ENCODE measurements at regions not wholly inside any gene's neighbourhood (a gene's known extent, or its start where the extent isn't known, plus 50 kb on each side); places are given as distances from the start of the nearest gene placed in this dataset.

- TF ChIP-seq, protein P1, sequence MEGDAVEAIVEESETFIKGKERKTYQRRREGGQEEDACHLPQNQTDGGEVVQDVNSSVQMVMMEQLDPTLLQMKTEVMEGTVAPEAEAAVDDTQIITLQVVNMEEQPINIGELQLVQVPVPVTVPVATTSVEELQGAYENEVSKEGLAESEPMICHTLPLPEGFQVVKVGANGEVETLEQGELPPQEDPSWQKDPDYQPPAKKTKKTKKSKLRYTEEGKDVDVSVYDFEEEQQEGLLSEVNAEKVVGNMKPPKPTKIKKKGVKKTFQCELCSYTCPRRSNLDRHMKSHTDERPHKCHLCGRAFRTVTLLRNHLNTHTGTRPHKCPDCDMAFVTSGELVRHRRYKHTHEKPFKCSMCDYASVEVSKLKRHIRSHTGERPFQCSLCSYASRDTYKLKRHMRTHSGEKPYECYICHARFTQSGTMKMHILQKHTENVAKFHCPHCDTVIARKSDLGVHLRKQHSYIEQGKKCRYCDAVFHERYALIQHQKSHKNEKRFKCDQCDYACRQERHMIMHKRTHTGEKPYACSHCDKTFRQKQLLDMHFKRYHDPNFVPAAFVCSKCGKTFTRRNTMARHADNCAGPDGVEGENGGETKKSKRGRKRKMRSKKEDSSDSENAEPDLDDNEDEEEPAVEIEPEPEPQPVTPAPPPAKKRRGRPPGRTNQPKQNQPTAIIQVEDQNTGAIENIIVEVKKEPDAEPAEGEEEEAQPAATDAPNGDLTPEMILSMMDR (IDR thresholded peaks at IDR 0.05): no peak
Observed at GRCh38 chr13:109389456-109389855, 396.9 kb downstream of the IRS2 start (continued).

GRCh38 chr13:109387471-109387870 lies 398.9 kb downstream of the IRS2 start:
- Mint-ChIP-seq H3K27me3 (ENCODE audit: low read depth) (no peaks in the 10 kb centered on the region), H3K9me3 (no peaks in the 10 kb centered on the region), H3K27ac (no peak overlapping the region), H3K4me1 (peaks cover 8% of the 10 kb centered on the region), H3K4me3 (no peak overlapping the region), H3K36me3 (no peaks in the 10 kb centered on the region)
- ATAC-seq (no peak), DNase-seq (ENCODE audit: low spot score) (no peak)
- POLR2A ChIA-PET: no interaction called here
- TF ChIP-seq ZBTB21 (CRISPR knock-in tag; IDR thresholded peaks at IDR 0.05; ENCODE audit: borderline replicate concordance): no peak
- TF ChIP-seq ZNF317 (CRISPR knock-in tag; IDR thresholded peaks at IDR 0.05; ENCODE audit: borderline replicate concordance, low read depth): no peak
- TF ChIP-seq ESRRA (CRISPR knock-in tag; IDR thresholded peaks at IDR 0.05; ENCODE audit: borderline replicate concordance): no peak
- TF ChIP-seq ETV6 (CRISPR knock-in tag; IDR thresholded peaks at IDR 0.05): no peak
- no peak for TF ChIP-seq OVOL2 (CRISPR knock-in tag; IDR thresholded peaks at IDR 0.05; ENCODE audit: borderline replicate concordance)
- TF ChIP-seq NR2C2 (CRISPR knock-in tag; IDR thresholded peaks at IDR 0.05): no peak
- no peak for TF ChIP-seq ZNF121 (CRISPR knock-in tag; IDR thresholded peaks at IDR 0.05)
- no peak for TF ChIP-seq ZNF671 (CRISPR knock-in tag; IDR thresholded peaks at IDR 0.05)
- TF ChIP-seq, protein P2, sequence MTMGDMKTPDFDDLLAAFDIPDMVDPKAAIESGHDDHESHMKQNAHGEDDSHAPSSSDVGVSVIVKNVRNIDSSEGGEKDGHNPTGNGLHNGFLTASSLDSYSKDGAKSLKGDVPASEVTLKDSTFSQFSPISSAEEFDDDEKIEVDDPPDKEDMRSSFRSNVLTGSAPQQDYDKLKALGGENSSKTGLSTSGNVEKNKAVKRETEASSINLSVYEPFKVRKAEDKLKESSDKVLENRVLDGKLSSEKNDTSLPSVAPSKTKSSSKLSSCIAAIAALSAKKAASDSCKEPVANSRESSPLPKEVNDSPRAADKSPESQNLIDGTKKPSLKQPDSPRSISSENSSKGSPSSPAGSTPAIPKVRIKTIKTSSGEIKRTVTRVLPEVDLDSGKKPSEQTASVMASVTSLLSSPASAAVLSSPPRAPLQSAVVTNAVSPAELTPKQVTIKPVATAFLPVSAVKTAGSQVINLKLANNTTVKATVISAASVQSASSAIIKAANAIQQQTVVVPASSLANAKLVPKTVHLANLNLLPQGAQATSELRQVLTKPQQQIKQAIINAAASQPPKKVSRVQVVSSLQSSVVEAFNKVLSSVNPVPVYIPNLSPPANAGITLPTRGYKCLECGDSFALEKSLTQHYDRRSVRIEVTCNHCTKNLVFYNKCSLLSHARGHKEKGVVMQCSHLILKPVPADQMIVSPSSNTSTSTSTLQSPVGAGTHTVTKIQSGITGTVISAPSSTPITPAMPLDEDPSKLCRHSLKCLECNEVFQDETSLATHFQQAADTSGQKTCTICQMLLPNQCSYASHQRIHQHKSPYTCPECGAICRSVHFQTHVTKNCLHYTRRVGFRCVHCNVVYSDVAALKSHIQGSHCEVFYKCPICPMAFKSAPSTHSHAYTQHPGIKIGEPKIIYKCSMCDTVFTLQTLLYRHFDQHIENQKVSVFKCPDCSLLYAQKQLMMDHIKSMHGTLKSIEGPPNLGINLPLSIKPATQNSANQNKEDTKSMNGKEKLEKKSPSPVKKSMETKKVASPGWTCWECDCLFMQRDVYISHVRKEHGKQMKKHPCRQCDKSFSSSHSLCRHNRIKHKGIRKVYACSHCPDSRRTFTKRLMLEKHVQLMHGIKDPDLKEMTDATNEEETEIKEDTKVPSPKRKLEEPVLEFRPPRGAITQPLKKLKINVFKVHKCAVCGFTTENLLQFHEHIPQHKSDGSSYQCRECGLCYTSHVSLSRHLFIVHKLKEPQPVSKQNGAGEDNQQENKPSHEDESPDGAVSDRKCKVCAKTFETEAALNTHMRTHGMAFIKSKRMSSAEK (CRISPR knock-in tag; IDR thresholded peaks at IDR 0.05; ENCODE audit: borderline replicate concordance): no peak
- TF ChIP-seq JUN (CRISPR knock-in tag; IDR thresholded peaks at IDR 0.05): no peak
- no peak for TF ChIP-seq ARID4B (CRISPR knock-in tag; IDR thresholded peaks at IDR 0.05; ENCODE audit: borderline replicate concordance)
- TF ChIP-seq ATF3 (CRISPR knock-in tag; conservative IDR thresholded peaks at IDR 0.05): no peak
- TF ChIP-seq FOXK1 (CRISPR knock-in tag; IDR thresholded peaks at IDR 0.05): no peak
- TF ChIP-seq HMGA2 (CRISPR knock-in tag; IDR thresholded peaks at IDR 0.05): no peak
- no peak for TF ChIP-seq USF1 (CRISPR knock-in tag; IDR thresholded peaks at IDR 0.05)
- no peak for TF ChIP-seq NFATC4 (CRISPR knock-in tag; IDR thresholded peaks at IDR 0.05)
- TF ChIP-seq ZNF281 (CRISPR knock-in tag; IDR thresholded peaks at IDR 0.05): no peak
- no peak for TF ChIP-seq NFE2L1 (CRISPR knock-in tag; IDR thresholded peaks at IDR 0.05)
- no peak for TF ChIP-seq TEAD1 (CRISPR knock-in tag; IDR thresholded peaks at IDR 0.05)
- TF ChIP-seq ZNF138 (CRISPR knock-in tag; conservative IDR thresholded peaks at IDR 0.05): no peak
- CTCF ChIA-PET: no interaction called here
